IMR-90 (cell line): ENCODE measurements at regions not wholly inside any gene's neighbourhood (a gene's known extent, or its start where the extent isn't known, plus 50 kb on each side); places are given as distances from the start of the nearest gene placed in this dataset.

ENCODE experiments used
- ATAC-seq: fragments of 200-7000 bp; cut with Tn5 transposase; 2 replicates; pipeline ENCODE4 v1.9.1; 2020; ENCODE audit warnings: low read depth, mild to moderate bottlenecking, moderate library complexity
- BruUV-seq: library from RNA; stranded (reverse); fragments of 400-500 nt; replicated peaks from 2 replicates; lab custom pipeline; 2021; lab: Mats Ljungman, UMichigan
- CTCF ChIA-PET: fragments of 300-600 bp; formaldehyde crosslinking; extraction: SDS; loops from one replicate; lab custom pipeline; 2021; ENCODE audit warnings: antibody characterized with exemption; lab: Yijun Ruan, JAX
- POLR2A ChIA-PET: fragments of 300-600 bp; sonication (Branson Sonifier 250); formaldehyde crosslinking; loops from one replicate; lab custom pipeline; 2022; ENCODE audit warnings: antibody characterized with exemption; ENCODE audit not compliant: unreplicated experiment; lab: Charles Lee
- DNase-seq: peaks from one replicate; pipeline ENCODE4 v3.0.0; 2013
- H2AFZ ChIP-seq: replicated peaks from 2 replicates; pipeline ENCODE3; 2013; ENCODE audit warnings: low read length, mild to moderate bottlenecking; ENCODE audit not compliant: poor library complexity
- H2AK5ac ChIP-seq: 2 replicates; pipeline ENCODE4 v1.6.1; 2013; ENCODE audit warnings: low read depth, low read length, inconsistent platforms
- H2AK9ac ChIP-seq: replicated peaks from 2 replicates; pipeline ENCODE3; 2013; ENCODE audit warnings: mild to moderate bottlenecking, low read depth, low read length, moderate library complexity; ENCODE audit not compliant: poor library complexity
- H2BK120ac ChIP-seq: 2 replicates; pipeline ENCODE4 v1.6.1; 2013; ENCODE audit warnings: low read depth, low read length, inconsistent platforms
- H2BK15ac ChIP-seq: 3 replicates; pipeline ENCODE4 v1.6.1; 2013; ENCODE audit warnings: low read depth, low read length, inconsistent platforms
- H2BK20ac ChIP-seq: 2 replicates; pipeline ENCODE4 v1.6.1; 2013; ENCODE audit warnings: low read depth, mild to moderate bottlenecking, inconsistent platforms, low read length, moderate library complexity
- H2BK5ac ChIP-seq: 2 replicates; pipeline ENCODE4 v1.6.1; 2013; ENCODE audit warnings: mild to moderate bottlenecking, low read depth, low read length, inconsistent platforms; ENCODE audit not compliant: poor library complexity, severe bottlenecking
- H3K14ac ChIP-seq: replicated peaks from 2 replicates; pipeline ENCODE4 v1.6.1; 2013; ENCODE audit warnings: low read depth, low read length, inconsistent platforms
- H3K18ac ChIP-seq: 2 replicates; pipeline ENCODE4 v1.6.1; 2013; ENCODE audit warnings: low read depth, low read length, control low read depth
- H3K23ac ChIP-seq: 2 replicates; pipeline ENCODE4 v1.6.1; 2013; ENCODE audit warnings: low read depth, low read length, inconsistent platforms
- H3K27ac ChIP-seq: 2 replicates; pipeline ENCODE4 v1.5.1; 2013; ENCODE audit warnings: mild to moderate bottlenecking, control low read depth, low read length; ENCODE audit not compliant: insufficient read depth
- H3K27me3 ChIP-seq: 2 replicates; pipeline ENCODE4 v1.6.1; 2013; ENCODE audit warnings: low read length; ENCODE audit not compliant: control insufficient read depth, insufficient read depth
- H3K36me3 ChIP-seq: 2 replicates; pipeline ENCODE4 v1.6.1; 2013; ENCODE audit warnings: low read length, mixed read lengths; ENCODE audit not compliant: control insufficient read depth, insufficient read depth
- H3K4ac ChIP-seq: 2 replicates; pipeline ENCODE4 v1.6.1; 2013; ENCODE audit warnings: low read depth, low read length, inconsistent platforms
- H3K4me1 ChIP-seq: 2 replicates; pipeline ENCODE4 v1.6.1; 2013; ENCODE audit warnings: low read length, mixed read lengths; ENCODE audit not compliant: control insufficient read depth, insufficient read depth
- H3K4me2 ChIP-seq: 2 replicates; pipeline ENCODE4 v1.6.1; 2013; ENCODE audit warnings: low read depth, mild to moderate bottlenecking, control low read depth, low read length, moderate library complexity
- H3K4me3 ChIP-seq: 2 replicates; pipeline ENCODE4 v1.5.1; 2013; ENCODE audit warnings: low read depth, mild to moderate bottlenecking, control low read depth, low read length, moderate library complexity; ENCODE audit not compliant: insufficient read depth
- H3K56ac ChIP-seq: 2 replicates; pipeline ENCODE4 v1.6.1; 2013; ENCODE audit warnings: low read length, inconsistent platforms; ENCODE audit not compliant: insufficient read depth; ENCODE audit errors: extremely low read depth
- H3K79me1 ChIP-seq, 2 experiments: 2 replicates each; pipeline ENCODE4 v1.6.1; 2013; ENCODE audit warnings: low read length in 2 of 2, inconsistent platforms in 1 of 2, low read depth in 1 of 2
- H3K9ac ChIP-seq: 2 replicates; pipeline ENCODE4 v1.6.1; 2013; ENCODE audit warnings: low read depth, low read length, control low read depth
- H3K9me1 ChIP-seq: 2 replicates; pipeline ENCODE4 v1.6.1; 2013; ENCODE audit warnings: low read length, inconsistent platforms; ENCODE audit not compliant: insufficient read depth
- H3K9me3 ChIP-seq: 2 replicates; pipeline ENCODE4 v1.6.1; 2013; ENCODE audit warnings: low read length; ENCODE audit not compliant: control insufficient read depth, insufficient read depth
- H4K20me1 ChIP-seq: 2 replicates; pipeline ENCODE4 v1.6.1; 2013; ENCODE audit warnings: low read length, inconsistent platforms; ENCODE audit not compliant: insufficient read depth
- H4K5ac ChIP-seq: 2 replicates; pipeline ENCODE4 v1.6.1; 2013; ENCODE audit warnings: mild to moderate bottlenecking, low read depth, low read length, control low read depth
- H4K8ac ChIP-seq, 2 experiments: 2 replicates each; pipeline ENCODE4 v1.6.1; 2013; ENCODE audit warnings: low read depth in 2 of 2, low read length in 2 of 2, control low read depth in 1 of 2, inconsistent platforms in 1 of 2
- H4K91ac ChIP-seq: 2 replicates; pipeline ENCODE4 v1.6.1; 2013; ENCODE audit warnings: low read depth, low read length, inconsistent platforms; ENCODE audit not compliant: insufficient read depth
- BHLHE40 ChIP-seq: fragments of 150-350 bp; IDR thresholded peaks from 2 replicates; pipeline ENCODE4 v1.6.1; 2016; ENCODE audit warnings: mild to moderate bottlenecking, low read depth, low read length
- CEBPB ChIP-seq: IDR thresholded peaks from 2 replicates; pipeline ENCODE4 v1.6.1; 2012; ENCODE audit warnings: low read depth, low read length, improper control_type of control experiment
- CHD1 ChIP-seq: IDR thresholded peaks from 2 replicates; pipeline ENCODE4 v1.6.1; 2012; ENCODE audit warnings: low read depth, low read length, improper control_type of control experiment
- FOS ChIP-seq: fragments of 150-350 bp; IDR thresholded peaks from 2 replicates; pipeline ENCODE4 v1.6.1; 2016; ENCODE audit warnings: low read depth, low read length
- MAFK ChIP-seq: IDR thresholded peaks from 2 replicates; pipeline ENCODE4 v1.6.1; 2012; ENCODE audit warnings: low read depth, low read length, improper control_type of control experiment
- MAZ ChIP-seq: IDR thresholded peaks from 2 replicates; pipeline ENCODE4 v1.6.1; 2012; ENCODE audit warnings: low read depth, mild to moderate bottlenecking, low read length, improper control_type of control experiment, moderate library complexity, borderline replicate concordance
- MXI1 ChIP-seq: IDR thresholded peaks from 2 replicates; pipeline ENCODE4 v1.6.1; 2012; ENCODE audit warnings: low read depth, mild to moderate bottlenecking, low read length, moderate library complexity, borderline replicate concordance
- NFE2L2 ChIP-seq: fragments of 150-350 bp; IDR thresholded peaks from 2 replicates; pipeline ENCODE4 v1.6.1; 2016; ENCODE audit warnings: low read depth, mild to moderate bottlenecking, low read length
- POLR2A ChIP-seq: IDR thresholded peaks from 2 replicates; pipeline ENCODE4 v1.6.1; 2012; ENCODE audit warnings: mild to moderate bottlenecking, low read depth, low read length
- RAD21 ChIP-seq: IDR thresholded peaks from 2 replicates; pipeline ENCODE4 v1.6.1; 2012; ENCODE audit warnings: low read length, improper control_type of control experiment
- RCOR1 ChIP-seq: IDR thresholded peaks from 2 replicates; pipeline ENCODE4 v1.6.1; 2012; ENCODE audit warnings: mild to moderate bottlenecking, low read length, improper control_type of control experiment; ENCODE audit not compliant: insufficient replicate concordance
- RFX5 ChIP-seq: IDR thresholded peaks from 2 replicates; pipeline ENCODE4 v1.8.0; 2012; ENCODE audit warnings: low read depth, mild to moderate bottlenecking, low read length, moderate library complexity
- SMC3 ChIP-seq: fragments of 150-350 bp; IDR thresholded peaks from 2 replicates; pipeline ENCODE4 v1.6.1; 2016; ENCODE audit warnings: low read depth, mild to moderate bottlenecking, antibody characterized with exemption, low read length, moderate library complexity
- WGBS, 2 experiments: methylation state at CpG; one replicate each; pipeline versions ENCODE4 v1.1.5 to v1.1.7; 2013; ENCODE audit warnings: missing lambda C conversion rate in 2 of 2; ENCODE audit not compliant: insufficient read length in 1 of 2; ENCODE audit errors: extremely low coverage in 2 of 2; 5-methylcytosine and 5-hydroxymethylcytosine counted together
- dilution Hi-C: fragments of 300-500 bp; cut with HindIII; formaldehyde crosslinking; loops from one replicate; pipeline ENCODE4 v1.14.3; 2018; ENCODE audit warnings: low sequenced_read_pairs; ENCODE audit not compliant: unreplicated experiment
- in situ Hi-C: fragments of 300-500 bp; cut with MboI; formaldehyde crosslinking; loops from 3 replicates; pipeline ENCODE4 v1.14.3; 2019; ENCODE audit warnings: low sequenced_read_pairs, inconsistent platforms, mixed read lengths
- intact Hi-C: fragments of 100-400 bp; cut with micrococcal nuclease; formaldehyde crosslinking; loops from 2 replicates; pipeline ENCODE4 v1.10.0; 2022
- TF ChIP-seq, protein P1 (sequence below): fragments of 150-350 bp; IDR thresholded peaks from 2 replicates; pipeline ENCODE4 v1.6.1; 2016; ENCODE audit warnings: low read depth, mild to moderate bottlenecking, low read length, moderate library complexity, borderline replicate concordance
- TF ChIP-seq, protein P2 (sequence below): conservative IDR thresholded peaks from 2 replicates; pipeline ENCODE4 v1.5.1; 2012; ENCODE audit warnings: mild to moderate bottlenecking, low read depth, low read length, improper control_type of control experiment
- TF ChIP-seq, protein P3 (sequence below): fragments of 150-350 bp; IDR thresholded peaks from 2 replicates; pipeline ENCODE4 v1.6.1; 2017; ENCODE audit warnings: mild to moderate bottlenecking, antibody characterized with exemption, low read length, low read depth

DNA sequence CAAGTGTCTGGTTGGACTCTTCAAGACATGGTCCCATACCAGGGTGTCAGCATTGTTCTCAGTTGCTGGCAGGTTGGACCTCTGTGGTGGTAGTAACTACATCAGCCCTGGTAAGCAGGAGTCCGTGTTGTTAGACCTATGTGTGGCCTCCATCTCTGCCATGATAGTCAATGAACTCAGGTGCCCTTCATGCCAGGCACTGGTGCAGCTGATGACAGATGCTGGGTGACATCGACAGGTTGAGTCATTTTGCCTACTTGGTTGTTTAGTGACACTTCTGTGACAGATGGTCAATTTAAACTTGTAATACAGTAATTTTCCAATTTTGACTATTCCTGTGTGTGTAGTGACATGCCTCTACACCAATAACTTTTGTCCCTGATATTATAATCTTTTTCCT is 189.7 kb downstream of the SP3 start:
- BruUV-seq, result no TSS peak
- dilution Hi-C loops, result no loop called here

More for the DNA sequence above, 189.7 kb downstream of the SP3 start:
- Histone ChIP-seq H3K9ac (no peak overlapping the region), H3K4ac (no peak overlapping the region), H3K27ac (no peak overlapping the region), H2BK120ac (no peak overlapping the region), H3K23ac (no peak overlapping the region), H3K9me3 (no peaks in the 10 kb centered on the region), H3K4me3 (no peak overlapping the region), H4K20me1 (no peaks in the 10 kb centered on the region), H3K14ac (no peak overlapping the region), H3K4me2 (no peak overlapping the region), H3K27me3 (peaks cover 14% of the 10 kb centered on the region), H4K91ac (no peak overlapping the region), H3K9me1 (no peaks in the 10 kb centered on the region), H3K18ac (no peak overlapping the region), H3K79me1 (no peaks in the 10 kb centered on the region), H3K4me1 (no peaks in the 10 kb centered on the region), H3K56ac (no peak overlapping the region), H2AK5ac (no peak overlapping the region), H4K8ac (no peak overlapping the region), H2BK15ac (no peak overlapping the region), H2BK20ac (no peak overlapping the region), H3K36me3 (no peaks in the 10 kb centered on the region), H2AK9ac (no peak overlapping the region), H2AFZ (no peak overlapping the region), H4K5ac (no peak overlapping the region), H2BK5ac (no peak overlapping the region)
- ChIA-PET CTCF (no interaction called here), POLR2A (no interaction called here)
- in situ Hi-C loops (no loop called here), intact Hi-C loops (no loop called here)
- WGBS, 2 experiments, result no CpG with 5 or more reads among the region's 2 CpGs
- DNase-seq (no peak), ATAC-seq (no peak)
- no peak for TF ChIP-seq MAZ
- TF ChIP-seq, protein P1, sequence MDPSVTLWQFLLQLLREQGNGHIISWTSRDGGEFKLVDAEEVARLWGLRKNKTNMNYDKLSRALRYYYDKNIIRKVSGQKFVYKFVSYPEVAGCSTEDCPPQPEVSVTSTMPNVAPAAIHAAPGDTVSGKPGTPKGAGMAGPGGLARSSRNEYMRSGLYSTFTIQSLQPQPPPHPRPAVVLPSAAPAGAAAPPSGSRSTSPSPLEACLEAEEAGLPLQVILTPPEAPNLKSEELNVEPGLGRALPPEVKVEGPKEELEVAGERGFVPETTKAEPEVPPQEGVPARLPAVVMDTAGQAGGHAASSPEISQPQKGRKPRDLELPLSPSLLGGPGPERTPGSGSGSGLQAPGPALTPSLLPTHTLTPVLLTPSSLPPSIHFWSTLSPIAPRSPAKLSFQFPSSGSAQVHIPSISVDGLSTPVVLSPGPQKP, result no peak
- TF ChIP-seq MAFK, result no peak
- no peak for TF ChIP-seq RAD21
- no peak for TF ChIP-seq FOS
- no peak for TF ChIP-seq POLR2A
- no peak for TF ChIP-seq NFE2L2
- TF ChIP-seq, protein P2, sequence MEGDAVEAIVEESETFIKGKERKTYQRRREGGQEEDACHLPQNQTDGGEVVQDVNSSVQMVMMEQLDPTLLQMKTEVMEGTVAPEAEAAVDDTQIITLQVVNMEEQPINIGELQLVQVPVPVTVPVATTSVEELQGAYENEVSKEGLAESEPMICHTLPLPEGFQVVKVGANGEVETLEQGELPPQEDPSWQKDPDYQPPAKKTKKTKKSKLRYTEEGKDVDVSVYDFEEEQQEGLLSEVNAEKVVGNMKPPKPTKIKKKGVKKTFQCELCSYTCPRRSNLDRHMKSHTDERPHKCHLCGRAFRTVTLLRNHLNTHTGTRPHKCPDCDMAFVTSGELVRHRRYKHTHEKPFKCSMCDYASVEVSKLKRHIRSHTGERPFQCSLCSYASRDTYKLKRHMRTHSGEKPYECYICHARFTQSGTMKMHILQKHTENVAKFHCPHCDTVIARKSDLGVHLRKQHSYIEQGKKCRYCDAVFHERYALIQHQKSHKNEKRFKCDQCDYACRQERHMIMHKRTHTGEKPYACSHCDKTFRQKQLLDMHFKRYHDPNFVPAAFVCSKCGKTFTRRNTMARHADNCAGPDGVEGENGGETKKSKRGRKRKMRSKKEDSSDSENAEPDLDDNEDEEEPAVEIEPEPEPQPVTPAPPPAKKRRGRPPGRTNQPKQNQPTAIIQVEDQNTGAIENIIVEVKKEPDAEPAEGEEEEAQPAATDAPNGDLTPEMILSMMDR, result no peak
- no peak for TF ChIP-seq RCOR1
- TF ChIP-seq MXI1, result no peak
- no peak for TF ChIP-seq RFX5
- TF ChIP-seq SMC3, result no peak
- TF ChIP-seq BHLHE40, result no peak
- no peak for TF ChIP-seq CHD1
- no peak for TF ChIP-seq CEBPB
- TF ChIP-seq, protein P3, sequence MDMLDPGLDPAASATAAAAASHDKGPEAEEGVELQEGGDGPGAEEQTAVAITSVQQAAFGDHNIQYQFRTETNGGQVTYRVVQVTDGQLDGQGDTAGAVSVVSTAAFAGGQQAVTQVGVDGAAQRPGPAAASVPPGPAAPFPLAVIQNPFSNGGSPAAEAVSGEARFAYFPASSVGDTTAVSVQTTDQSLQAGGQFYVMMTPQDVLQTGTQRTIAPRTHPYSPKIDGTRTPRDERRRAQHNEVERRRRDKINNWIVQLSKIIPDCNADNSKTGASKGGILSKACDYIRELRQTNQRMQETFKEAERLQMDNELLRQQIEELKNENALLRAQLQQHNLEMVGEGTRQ, result no peak
